ENCODE measurements at regions not wholly inside any gene's neighbourhood (a gene's known extent, or its start where the extent isn't known, plus 50 kb on each side); places are given as distances from the start of the nearest gene placed in this dataset.

DNA sequence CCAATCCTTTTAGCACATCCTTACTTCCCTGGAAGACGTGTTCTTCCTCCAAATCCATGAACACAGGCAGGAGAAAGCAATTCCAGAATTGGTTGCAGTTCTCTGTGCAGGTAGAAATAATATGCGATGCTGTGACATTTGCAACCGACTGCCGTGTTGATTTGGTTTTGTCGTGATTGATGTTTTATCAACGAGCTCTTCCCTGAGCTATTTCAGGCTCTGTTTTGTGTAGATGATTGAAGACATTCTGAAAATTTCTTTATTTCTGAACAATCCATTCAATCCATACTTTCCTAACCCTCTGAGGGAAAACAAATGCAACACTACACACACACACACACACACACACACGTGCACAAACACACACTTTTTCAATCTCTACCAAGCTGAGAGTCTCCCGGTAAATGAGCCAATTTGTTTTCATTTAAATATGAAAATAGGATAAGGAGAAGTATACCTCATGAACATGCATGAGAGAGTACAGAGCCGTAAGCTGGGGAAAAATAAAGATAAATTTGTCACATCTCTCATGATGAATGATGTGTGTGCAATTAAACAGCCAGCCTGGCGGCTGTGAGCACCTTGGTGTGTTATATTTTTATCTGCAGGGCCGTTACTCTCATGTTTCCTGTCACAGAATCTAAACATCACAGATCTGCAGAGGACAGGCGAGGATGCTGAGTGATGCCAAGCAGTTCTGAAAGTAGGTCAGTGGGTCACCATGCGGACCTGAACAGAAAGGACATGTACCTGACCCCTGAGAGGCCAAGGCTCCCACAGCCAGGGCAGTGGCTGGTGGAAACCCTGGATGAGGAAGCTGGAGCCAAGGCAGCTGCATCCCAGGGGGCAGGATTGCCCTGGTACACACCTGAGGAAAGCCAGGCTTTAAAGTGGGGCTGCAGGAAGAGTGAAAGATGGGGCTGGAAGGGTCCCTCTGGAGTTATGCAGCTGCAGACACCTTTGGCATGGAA is 64.8 kb downstream of the PDCL3 start:
- no peaks in the 10 kb centered on the region for H3K36me3 ChIP-seq
- no peaks in the 10 kb centered on the region for H3K4me1 ChIP-seq
- no peak overlapping the region for H3K4me3 ChIP-seq
- no peak for TF ChIP-seq POLR2AphosphoS5 (IDR thresholded peaks at IDR 0.05)
- TF ChIP-seq, protein P1, sequence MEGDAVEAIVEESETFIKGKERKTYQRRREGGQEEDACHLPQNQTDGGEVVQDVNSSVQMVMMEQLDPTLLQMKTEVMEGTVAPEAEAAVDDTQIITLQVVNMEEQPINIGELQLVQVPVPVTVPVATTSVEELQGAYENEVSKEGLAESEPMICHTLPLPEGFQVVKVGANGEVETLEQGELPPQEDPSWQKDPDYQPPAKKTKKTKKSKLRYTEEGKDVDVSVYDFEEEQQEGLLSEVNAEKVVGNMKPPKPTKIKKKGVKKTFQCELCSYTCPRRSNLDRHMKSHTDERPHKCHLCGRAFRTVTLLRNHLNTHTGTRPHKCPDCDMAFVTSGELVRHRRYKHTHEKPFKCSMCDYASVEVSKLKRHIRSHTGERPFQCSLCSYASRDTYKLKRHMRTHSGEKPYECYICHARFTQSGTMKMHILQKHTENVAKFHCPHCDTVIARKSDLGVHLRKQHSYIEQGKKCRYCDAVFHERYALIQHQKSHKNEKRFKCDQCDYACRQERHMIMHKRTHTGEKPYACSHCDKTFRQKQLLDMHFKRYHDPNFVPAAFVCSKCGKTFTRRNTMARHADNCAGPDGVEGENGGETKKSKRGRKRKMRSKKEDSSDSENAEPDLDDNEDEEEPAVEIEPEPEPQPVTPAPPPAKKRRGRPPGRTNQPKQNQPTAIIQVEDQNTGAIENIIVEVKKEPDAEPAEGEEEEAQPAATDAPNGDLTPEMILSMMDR (IDR thresholded peaks at IDR 0.05): no peak
- no peak for TF ChIP-seq POLR2A (IDR thresholded peaks at IDR 0.05)
- TF ChIP-seq EP300 (IDR thresholded peaks at IDR 0.05): no peak
- no peak for DNase-seq
- no peak overlapping the region for H3K27ac ChIP-seq
- intact Hi-C loops (cut with DNase I): no loop called here
- H3K9me3 ChIP-seq: no peaks in the 10 kb centered on the region
- H3K27me3 ChIP-seq: no peaks in the 10 kb centered on the region
- WGBS, 2 donors: 66 to 67% methylated on average over 13 of the region's 13 CpGs

DNA sequence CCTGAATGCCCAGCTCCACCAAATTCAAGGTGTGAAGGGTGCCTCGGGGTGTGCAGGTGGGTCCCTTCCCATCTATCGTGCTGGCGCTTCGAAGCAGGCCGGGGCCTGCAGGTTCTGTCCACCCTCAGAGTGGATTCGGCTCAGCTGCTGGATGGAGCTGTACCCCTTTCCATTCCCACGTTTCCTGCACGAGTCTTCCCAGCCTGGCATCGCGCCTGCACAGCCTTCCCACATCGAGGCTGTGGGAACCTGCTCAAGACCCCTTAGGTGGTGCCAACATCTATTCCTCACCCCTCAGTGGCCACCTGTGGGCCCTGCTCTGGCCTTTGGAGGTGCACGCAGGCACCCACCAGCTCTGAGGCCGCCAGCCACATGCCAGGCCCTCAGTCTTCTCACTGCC is 65.7 kb downstream of the PDCL3 start:
- Histone ChIP-seq H3K27ac (no peak overlapping the region), H3K36me3 (no peaks in the 10 kb centered on the region), H3K4me1 (no peaks in the 10 kb centered on the region), H3K4me3 (no peak overlapping the region), H3K27me3 (no peaks in the 10 kb centered on the region), H3K9me3 (no peaks in the 10 kb centered on the region)
- no peak for DNase-seq
- no peak for TF ChIP-seq POLR2A (IDR thresholded peaks at IDR 0.05)
- TF ChIP-seq, protein P1 (IDR thresholded peaks at IDR 0.05): no peak
- no peak for TF ChIP-seq POLR2AphosphoS5 (IDR thresholded peaks at IDR 0.05)
- TF ChIP-seq EP300 (IDR thresholded peaks at IDR 0.05): no peak
- 84 to 90% methylated on average over 13 of the region's 13 CpGs for WGBS, 2 donors
- intact Hi-C loops (cut with DNase I): no loop called here

DNA sequence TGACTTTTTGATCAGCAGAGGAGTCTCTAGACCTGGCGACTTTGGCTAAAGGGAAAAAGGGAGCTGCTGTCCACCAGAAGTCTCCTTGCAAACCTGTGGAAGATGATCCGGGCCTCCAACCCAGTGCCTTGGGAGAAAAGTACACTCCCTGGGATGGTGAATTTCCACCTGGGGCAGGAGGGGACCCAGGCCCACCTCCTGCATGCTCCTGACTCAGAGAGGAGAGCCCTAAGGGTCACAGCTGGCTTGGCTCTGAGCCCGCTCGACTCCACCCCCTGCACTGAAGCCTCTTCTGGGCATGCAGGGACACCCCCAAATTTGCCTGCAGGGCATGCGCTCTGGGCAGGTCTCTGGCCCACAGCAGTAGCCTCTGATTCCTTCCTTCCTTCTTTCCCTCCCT is 66.5 kb downstream of the PDCL3 start:
- intact Hi-C loops (cut with DNase I): no loop called here
- no peak for DNase-seq
- no peaks in the 10 kb centered on the region for H3K27me3 ChIP-seq

DNA sequence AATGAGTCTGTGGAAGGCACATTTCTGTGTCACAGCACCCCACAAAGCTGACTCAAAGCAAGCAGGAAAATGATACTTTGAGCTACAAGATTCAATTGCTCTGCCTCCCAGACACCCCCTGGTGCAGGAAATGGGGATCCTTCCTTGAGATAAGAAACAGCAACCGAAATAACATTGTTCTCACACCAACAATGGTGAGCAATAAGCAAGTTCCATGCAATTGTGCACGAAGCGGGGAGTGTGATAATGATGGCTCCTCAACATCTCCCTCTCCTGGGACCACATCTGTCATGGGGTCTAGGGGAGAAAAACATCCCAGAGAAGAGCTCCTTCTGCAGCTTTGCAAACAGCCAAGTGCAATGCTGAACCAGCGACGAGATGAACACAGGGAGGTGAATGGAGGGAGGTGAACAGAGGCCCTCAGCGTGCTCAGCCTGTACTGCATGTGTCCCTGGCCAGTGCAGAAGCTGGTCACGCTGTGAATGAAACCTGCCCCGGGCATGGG is 67.7 kb downstream of the PDCL3 start:
- TF ChIP-seq, protein P1 (IDR thresholded peaks at IDR 0.05): no peak
- TF ChIP-seq POLR2A (IDR thresholded peaks at IDR 0.05): no peak
- no peak for TF ChIP-seq EP300 (IDR thresholded peaks at IDR 0.05)
- no peaks in the 10 kb centered on the region for H3K27me3 ChIP-seq
- H3K27ac ChIP-seq: no peak overlapping the region
- no peak overlapping the region for H3K4me3 ChIP-seq
- no peaks in the 10 kb centered on the region for H3K9me3 ChIP-seq
- no peaks in the 10 kb centered on the region for H3K36me3 ChIP-seq
- no peak for DNase-seq
- WGBS, 2 donors: 76 to 79% methylated on average over 8 of the region's 8 CpGs
- intact Hi-C loops (cut with DNase I): no loop called here
- no peaks in the 10 kb centered on the region for H3K4me1 ChIP-seq

More for the DNA sequence above, 66.5 kb downstream of the PDCL3 start:
- Histone ChIP-seq H3K4me3 (no peak overlapping the region), H3K27ac (no peak overlapping the region), H3K4me1 (no peaks in the 10 kb centered on the region), H3K36me3 (no peaks in the 10 kb centered on the region), H3K9me3 (no peaks in the 10 kb centered on the region)
- WGBS, 2 donors: 88 to 90% methylated on average over 5 of the region's 5 CpGs
- TF ChIP-seq, protein P1 (IDR thresholded peaks at IDR 0.05): no peak
